ENCODE measurements at regions not wholly inside any gene's neighbourhood (a gene's known extent, or its start where the extent isn't known, plus 50 kb on each side); places are given as distances from the start of the nearest gene placed in this dataset.

GRCh38 chr4:156146571-156146970 is 192.9 kb upstream of the CTSO start:
- no peak for TF ChIP-seq TAF1 (IDR thresholded peaks at IDR 0.05; ENCODE audit: low read depth)
- TF ChIP-seq EP300 (IDR thresholded peaks at IDR 0.05; ENCODE audit: borderline replicate concordance) = no peak
- no peak for TF ChIP-seq USF1 (IDR thresholded peaks at IDR 0.05)
- TF ChIP-seq TCF12 (IDR thresholded peaks at IDR 0.05; ENCODE audit: low read depth) = no peak
- TF ChIP-seq NFIC (IDR thresholded peaks at IDR 0.05) = no peak
- no peak for TF ChIP-seq CREB1 (IDR thresholded peaks at IDR 0.05; ENCODE audit: low read depth)
- TF ChIP-seq FOXM1 (IDR thresholded peaks at IDR 0.05; ENCODE audit: borderline replicate concordance, low read depth) = no peak
- no peak for TF ChIP-seq REST (IDR thresholded peaks at IDR 0.05; ENCODE audit: low read depth)
- no peak for TF ChIP-seq MAX (IDR thresholded peaks at IDR 0.05)
- no peak for TF ChIP-seq RAD21 (IDR thresholded peaks at IDR 0.05; ENCODE audit: low read depth)
- TF ChIP-seq ZBTB7A (IDR thresholded peaks at IDR 0.05; ENCODE audit: low read depth) = no peak

Data from Ishikawa (cell line).